ENCODE measurements at regions not wholly inside any gene's neighbourhood (a gene's known extent, or its start where the extent isn't known, plus 50 kb on each side); places are given as distances from the start of the nearest gene placed in this dataset.

GRCh38 chr22:34115722-34116121, 195.4 kb upstream of the LARGE1 start:
- TF ChIP-seq EZH2 (IDR thresholded peaks at IDR 0.05; ENCODE audit: insufficient read depth, poor library complexity, severe bottlenecking) (no peak), EZH2phosphoT487 (IDR thresholded peaks at IDR 0.05; ENCODE audit: insufficient read depth, low read depth) (no peak)

Measured in GM23248 (cell line).